ENCODE measurements at regions not wholly inside any gene's neighbourhood (a gene's known extent, or its start where the extent isn't known, plus 50 kb on each side); places are given as distances from the start of the nearest gene placed in this dataset.
A peak's percentile ranks its signal among the peaks of the same experiment; 100 is the strongest.

GRCh38 chr16:49014277-49015224 lies 267.1 kb downstream of the CBLN1 start:
- no peak for DNase-seq (ENCODE audit: low read depth)
- TF ChIP-seq, protein P1, sequence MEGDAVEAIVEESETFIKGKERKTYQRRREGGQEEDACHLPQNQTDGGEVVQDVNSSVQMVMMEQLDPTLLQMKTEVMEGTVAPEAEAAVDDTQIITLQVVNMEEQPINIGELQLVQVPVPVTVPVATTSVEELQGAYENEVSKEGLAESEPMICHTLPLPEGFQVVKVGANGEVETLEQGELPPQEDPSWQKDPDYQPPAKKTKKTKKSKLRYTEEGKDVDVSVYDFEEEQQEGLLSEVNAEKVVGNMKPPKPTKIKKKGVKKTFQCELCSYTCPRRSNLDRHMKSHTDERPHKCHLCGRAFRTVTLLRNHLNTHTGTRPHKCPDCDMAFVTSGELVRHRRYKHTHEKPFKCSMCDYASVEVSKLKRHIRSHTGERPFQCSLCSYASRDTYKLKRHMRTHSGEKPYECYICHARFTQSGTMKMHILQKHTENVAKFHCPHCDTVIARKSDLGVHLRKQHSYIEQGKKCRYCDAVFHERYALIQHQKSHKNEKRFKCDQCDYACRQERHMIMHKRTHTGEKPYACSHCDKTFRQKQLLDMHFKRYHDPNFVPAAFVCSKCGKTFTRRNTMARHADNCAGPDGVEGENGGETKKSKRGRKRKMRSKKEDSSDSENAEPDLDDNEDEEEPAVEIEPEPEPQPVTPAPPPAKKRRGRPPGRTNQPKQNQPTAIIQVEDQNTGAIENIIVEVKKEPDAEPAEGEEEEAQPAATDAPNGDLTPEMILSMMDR (IDR thresholded peaks at IDR 0.05; ENCODE audit: low read length, missing control alignments): no peak
- no peak overlapping the region for H3K4me3 ChIP-seq (replicated peaks; ENCODE audit: low read depth, low read length)

- TF ChIP-seq, protein P1 (IDR thresholded peaks at IDR 0.05; ENCODE audit: low read length, missing control alignments): no peak
- no peak overlapping the region for H3K4me3 ChIP-seq (replicated peaks; ENCODE audit: low read depth, low read length)
- DNase-seq (ENCODE audit: low read depth): no peak
These were observed 267.9 kb downstream of the CBLN1 start for GRCh38 chr16:49013727-49014080.

DNA sequence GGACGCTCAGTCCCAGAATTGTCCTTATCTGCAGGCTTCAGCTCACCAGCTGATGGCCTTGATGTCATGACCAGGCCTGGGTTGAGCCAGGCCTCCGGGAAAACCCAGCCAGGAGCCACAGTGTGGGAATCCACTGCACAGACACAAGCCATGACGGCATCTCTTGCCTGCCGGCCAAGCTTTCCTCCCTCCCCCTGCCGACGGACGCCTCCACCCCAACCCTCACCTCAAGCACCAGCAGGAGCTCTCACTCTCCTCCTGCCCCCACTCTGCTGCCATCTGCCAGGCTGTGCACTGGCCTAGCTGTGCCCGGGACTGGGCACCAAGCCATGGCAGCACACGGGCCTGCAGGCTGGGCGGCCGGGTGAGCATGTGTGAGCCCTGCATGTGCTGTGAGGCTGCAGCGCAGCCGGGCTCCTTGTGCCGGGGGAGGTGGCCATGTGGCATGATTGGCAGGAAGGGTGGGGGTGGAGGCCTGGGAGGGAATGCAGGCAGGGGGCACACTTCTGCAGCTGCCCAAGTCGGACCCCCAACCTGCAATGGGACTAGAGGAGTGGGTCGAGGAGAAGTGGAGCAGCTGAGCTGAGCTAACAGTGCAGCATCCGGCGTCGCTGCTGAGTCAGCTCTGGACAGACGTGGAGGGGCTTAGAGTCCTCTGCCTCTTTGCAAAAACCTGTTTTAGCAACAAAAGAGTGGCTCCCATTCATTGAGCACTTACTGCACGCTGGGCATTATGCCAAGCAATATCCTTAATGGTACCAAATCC lies 268.5 kb downstream of the CBLN1 start:
- TF ChIP-seq, protein P1 (IDR thresholded peaks at IDR 0.05; ENCODE audit: low read length, missing control alignments): no peak
- no peak overlapping the region for H3K4me3 ChIP-seq (replicated peaks; ENCODE audit: low read depth, low read length)
- peak; percentile 28 for DNase-seq (ENCODE audit: low read depth)

- TF ChIP-seq, protein P1 (IDR thresholded peaks at IDR 0.05; ENCODE audit: low read length, missing control alignments): no peak
- no peak for DNase-seq (ENCODE audit: low read depth)
- no peak overlapping the region for H3K4me3 ChIP-seq (replicated peaks; ENCODE audit: low read depth, low read length)
These were observed 269.7 kb downstream of the CBLN1 start for GRCh38 chr16:49011901-49012300.

- no peak overlapping the region for H3K4me3 ChIP-seq (replicated peaks; ENCODE audit: low read depth, low read length)
- DNase-seq (ENCODE audit: low read depth): no peak
- TF ChIP-seq, protein P1 (IDR thresholded peaks at IDR 0.05; ENCODE audit: low read length, missing control alignments): no peak
These were observed 270.8 kb downstream of the CBLN1 start for GRCh38 chr16:49010879-49011278.

DNA sequence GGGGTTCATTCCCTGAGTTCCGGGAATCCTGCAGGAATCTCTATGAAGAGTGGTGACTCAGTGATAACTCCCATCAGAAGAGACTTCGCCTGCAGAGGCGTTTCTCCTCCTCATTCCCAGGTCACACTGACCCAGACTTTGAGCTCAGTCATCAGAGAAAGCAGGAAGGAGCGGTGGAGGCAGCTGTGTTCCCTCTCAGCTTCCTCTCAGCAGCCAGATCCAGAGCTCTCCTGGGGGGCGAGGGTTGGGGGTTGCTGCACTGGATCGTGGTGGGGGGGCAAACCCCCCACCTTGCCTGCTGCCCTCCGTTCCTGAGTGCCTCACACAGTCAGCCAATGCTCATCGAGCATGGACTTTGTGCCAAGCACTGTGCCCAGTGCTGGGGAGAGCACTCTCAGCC lies 271.2 kb downstream of the CBLN1 start:
- TF ChIP-seq, protein P1 (IDR thresholded peaks at IDR 0.05; ENCODE audit: low read length, missing control alignments): no peak
- no peak for DNase-seq (ENCODE audit: low read depth)
- H3K4me3 ChIP-seq (replicated peaks; ENCODE audit: low read depth, low read length): no peak overlapping the region
